ENCODE measurements at regions not wholly inside any gene's neighbourhood (a gene's known extent, or its start where the extent isn't known, plus 50 kb on each side); places are given as distances from the start of the nearest gene placed in this dataset.

DNA sequence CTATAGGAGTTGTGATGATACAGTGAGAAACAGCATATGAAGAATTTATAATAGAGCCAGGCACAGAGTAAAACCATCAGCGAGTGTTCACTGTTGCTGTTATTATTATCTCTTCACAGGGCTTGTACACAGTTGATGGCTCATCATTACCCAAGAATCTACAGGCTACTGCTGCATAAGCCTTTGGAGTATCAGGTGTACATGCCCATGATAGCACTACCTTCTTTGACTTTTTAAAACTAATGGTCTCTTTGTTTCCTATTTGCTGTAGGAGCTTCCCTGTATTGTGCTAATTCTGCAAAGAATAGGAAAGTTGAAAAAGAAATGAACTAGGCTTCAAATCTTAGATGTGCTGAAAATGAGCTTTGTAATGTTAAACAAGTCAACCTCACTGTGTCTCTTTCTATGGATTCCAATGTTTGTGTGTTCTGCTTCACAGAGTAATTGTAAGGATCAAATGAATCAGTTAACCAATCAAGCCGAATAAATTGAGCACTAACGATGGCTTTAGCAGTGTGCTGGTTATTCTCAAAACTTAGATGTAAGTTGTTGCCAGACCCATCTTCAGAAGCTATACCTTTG is 138.8 kb downstream of the TUSC7 start:
- DNase-seq, result no peak

DNA sequence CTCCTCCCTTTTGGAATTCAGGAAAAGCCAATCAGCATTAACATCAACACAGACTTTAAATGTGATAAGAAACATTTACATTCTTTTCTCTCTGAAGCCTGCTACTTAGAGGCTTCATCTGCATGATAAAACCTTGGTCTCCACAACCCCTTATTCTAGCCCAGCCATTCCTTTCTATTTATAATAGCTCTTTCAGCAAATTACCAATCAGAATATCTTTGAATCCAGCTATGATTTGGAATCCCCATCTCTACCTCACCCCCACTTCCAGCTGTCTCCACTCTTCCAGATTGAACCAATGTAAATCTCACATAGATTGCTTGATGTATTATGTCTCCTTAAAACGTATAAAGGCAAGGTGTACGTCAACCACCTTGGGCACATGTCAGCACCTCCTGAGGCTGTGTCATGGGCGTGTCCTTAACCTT is 139.7 kb downstream of the TUSC7 start:
- DNase-seq, result no peak

DNA sequence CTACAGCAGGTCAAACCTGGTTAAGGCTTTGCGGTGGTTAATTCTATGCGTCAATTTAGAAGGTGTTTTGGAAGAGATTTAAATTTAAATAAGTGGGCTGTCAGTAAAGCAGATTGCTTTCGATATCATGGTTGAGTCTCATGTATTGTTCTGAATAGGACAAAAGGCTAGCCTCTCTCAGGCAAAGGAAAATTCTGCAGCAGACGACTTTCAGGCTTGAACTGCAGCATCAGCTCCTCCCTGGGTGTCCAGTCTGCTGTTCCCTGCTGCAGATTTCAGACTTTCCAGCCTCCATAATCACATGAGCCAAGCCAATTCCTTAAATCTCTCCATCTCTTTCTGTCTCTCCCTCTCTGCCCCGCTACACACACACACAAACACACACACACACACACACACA is 143.2 kb downstream of the TUSC7 start:
- DNase-seq, result no peak

DNA sequence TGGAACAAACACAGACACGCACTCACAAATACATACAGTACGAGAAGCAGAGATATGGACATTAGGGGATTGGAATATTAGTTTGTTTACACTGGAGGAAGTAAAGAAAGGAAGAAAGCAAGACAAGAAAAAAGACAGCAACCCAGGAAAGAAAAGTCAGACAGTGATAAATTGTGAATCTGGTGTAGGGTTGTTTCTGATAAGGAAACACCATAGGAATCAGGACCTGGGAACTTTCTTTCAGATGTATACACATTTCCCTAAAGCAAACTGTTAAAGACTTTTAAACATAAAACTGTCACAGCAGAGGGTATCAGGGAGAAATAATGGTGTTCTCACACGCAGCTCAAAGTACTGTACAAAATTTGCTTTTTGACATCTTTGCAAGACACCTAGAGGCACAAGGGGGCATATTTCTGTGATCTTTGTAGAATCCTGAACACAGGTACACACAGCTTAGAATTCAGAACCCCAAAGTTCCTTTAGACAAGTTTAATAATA is 153.7 kb downstream of the TUSC7 start:
- no peak for DNase-seq

DNA sequence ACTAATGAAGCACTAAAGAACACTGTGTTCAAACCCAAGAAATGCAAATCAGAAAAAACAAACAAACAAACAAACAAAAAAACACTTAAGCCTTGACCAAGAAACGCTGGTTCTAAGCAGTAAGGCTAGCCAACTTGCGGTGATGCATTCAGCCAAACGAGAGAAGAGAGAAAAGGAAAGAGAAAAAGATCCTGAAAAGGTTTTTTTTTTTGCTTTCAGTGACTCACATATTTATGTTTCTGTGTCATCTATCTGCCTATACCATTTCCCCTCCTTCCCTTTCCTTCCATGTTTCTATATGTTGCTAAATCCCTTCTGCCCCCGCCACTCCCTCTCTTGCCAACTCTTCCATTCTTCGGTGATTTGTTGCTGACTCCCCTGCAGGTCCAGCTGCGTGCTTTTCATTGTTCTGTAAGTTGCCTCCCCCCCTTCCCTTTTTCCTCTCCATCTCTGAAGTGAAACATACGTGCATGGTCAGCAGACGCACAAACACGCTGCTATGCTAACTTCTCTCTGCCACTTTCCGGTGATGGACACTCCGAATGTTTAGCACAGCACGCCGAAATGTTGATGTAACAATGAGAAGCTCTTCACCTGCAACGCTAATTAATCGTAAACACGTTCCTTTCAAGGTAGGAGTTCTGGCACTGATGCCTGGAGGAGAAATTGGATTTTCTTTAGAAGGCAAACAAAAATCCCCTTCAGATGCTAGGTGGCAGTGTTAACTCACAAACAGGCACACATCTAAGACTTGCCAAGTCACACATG is 154.4 kb downstream of the TUSC7 start:
- peak; percentile 56 for DNase-seq

DNA sequence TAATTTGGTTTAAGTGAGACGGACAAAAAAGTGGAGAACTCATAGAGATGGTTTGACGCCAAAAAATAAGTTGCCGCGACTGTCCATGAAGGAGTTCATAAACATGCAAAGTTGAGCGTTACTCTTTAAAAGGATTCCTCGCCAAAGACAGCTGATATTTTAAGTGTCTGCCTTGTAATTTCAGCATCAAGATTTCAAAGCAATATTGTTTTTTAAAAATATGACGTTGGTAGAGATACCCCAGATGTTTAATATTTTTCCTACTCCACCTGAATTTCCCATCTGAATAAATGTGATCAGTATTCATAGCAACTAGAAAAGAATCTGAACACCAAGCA is 155.0 kb downstream of the TUSC7 start:
- no peak for DNase-seq

DNA sequence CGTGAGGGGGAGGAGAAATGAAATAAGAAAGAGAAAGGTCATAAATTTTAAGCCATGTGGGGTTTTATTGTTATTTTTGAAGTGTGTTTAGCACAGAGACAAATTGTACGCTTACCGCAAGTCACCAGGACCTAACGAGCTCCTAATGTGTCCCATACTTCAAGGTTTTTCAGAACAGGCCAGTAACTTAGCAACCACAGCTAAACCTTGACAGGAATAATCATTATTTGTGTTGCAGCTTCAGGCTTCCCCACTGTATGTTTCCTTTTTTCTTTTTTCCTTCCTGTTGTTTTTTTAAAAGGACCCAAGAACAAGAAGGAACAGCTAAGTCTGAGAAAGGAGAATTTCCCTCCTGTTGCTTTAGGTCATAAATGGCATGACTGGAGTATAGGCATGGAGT is 160.8 kb downstream of the TUSC7 start:
- no peak for DNase-seq

DNA sequence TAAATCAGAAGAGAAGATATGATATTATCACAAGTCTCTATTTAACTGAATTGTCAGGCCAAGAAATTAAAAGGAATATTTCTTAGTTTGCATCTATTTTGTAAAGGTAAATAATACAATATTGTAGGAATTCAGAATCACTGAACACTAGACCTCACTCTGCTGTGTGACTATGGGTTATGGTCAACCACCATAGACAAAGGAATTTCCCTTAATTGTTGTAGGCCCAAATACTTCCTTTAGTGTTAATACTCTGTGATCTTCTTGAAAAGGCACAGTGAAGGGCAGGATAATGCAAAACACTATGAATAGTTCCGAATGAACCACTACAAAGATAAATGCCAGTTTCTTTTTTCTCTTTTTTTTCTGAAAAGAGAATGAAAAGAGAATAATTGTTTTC is 162.3 kb downstream of the TUSC7 start:
- DNase-seq, result no peak

DNA sequence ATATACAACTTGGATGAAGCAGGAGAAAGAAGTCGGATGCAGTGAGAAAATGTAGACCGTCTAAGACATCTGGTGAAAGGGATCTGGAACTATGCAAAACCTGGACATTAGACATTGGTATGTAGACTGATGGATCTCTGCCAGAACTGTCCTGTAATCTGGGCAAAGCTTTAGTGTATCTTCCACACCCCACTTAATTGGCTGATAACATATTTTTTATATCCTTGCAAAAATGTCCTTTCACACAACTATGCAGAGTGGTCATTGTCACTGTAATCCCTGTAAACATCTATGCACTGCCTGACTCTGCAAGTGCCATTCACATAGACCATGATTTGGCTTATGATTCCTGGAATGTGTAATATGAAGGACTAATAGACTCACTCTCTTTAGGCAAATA is 163.1 kb downstream of the TUSC7 start:
- DNase-seq, result no peak

DNA sequence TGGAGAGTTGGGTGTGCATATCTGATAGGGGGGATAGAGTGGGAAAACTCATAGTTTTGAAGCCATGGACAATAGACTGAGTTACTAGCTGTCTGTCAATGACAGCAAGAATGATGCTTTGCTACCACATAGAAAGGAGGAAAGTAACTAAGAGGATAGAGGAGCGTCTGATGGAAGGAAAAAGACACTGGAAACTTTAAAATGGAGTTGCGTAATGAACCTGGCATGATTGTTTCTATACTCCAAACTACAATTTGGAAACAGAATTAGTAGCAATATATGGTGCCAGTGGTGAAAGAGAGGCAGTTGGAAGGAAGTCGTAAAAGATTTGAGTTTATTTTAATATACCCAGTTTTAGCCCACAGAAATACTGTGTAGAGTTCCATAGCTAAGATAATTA is 163.6 kb downstream of the TUSC7 start:
- DNase-seq, result no peak

DNA sequence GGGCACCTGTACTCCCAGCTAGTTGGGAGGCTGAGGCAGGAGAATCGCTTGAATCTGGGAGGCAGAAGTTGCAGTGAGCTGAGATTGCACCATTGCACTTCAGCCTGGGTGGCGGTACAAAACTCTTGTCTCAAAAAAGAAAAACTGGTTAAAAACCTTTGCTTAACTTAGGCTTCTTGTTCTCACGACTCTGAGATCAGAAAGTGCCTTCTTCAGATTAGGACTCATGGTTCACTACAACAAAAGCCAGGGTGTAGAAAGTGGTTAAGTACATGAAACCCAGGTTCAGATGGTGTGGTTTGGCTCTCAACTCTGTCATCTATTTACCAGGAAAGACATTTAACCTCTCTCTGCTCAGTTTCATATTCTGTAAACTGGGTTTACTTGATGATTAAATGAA is 168.4 kb downstream of the TUSC7 start:
- DNase-seq, result no peak

DNA sequence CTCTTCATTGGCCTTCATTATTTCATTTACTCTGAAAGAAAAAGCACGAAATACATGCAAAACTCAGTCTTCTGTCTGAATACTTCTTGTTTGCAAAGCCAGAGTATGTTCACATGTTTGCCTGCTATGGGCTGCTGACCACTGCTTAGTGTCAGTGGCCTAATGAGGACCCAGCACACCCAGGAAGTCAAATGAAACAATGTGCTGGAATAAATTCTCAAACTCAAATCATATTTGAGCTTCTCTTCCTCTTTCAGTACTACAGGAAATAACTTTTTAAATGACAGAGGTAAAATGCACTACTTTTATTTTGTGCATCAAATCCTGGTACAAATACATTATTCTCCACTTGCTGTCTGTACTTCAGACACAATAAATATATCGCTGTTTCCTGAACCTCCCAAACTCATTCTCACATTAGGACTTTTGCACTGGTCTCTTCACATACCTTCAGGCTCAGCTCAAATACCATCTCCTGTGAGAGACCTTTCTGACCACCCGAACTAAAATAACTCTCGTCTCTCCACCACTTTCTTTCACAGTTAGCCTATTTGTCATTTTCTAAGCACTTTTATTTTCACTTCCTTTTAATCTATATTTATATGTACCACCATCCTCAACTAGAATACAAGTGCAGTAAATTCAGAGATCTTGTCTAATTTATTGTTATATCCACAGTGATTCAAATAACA is 176.8 kb downstream of the TUSC7 start:
- no peak for DNase-seq

DNA sequence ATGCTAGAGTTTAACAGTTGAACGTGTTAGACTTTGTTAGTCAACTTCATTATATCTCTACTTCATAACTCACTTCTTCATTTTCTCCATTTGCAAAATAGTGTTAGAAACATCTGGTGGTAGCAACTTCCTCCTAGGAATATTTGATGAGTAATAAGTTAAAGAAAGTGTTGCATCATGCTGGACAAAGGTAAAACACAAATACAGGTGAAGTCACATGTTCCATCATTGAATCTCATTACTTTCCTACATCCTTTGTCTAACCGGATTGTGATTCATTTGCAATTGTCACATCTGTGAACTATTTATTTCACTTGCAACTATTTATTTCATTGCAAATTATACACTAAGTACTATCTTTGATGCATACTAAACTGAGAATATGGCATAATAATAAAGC is 186.5 kb downstream of the TUSC7 start:
- no peak for DNase-seq

DNA sequence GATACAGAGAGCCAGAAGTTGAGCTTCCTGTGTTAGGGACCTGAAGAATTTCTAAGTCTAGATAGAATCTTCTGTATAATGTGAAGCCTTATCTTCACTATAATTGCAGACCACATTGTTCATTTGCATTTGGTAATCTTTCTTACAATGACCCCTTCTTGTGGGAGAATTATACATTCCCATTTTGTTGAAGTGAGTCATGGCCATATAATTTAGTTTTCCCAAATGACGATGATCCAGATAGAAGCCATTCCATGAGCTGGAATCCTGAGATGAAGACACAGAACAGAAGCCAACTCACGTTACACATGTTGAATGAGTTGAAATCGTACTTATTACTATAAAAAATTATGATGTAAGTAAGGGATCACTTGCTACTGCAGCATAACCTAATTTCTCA is 187.8 kb downstream of the TUSC7 start:
- no peak for DNase-seq

DNA sequence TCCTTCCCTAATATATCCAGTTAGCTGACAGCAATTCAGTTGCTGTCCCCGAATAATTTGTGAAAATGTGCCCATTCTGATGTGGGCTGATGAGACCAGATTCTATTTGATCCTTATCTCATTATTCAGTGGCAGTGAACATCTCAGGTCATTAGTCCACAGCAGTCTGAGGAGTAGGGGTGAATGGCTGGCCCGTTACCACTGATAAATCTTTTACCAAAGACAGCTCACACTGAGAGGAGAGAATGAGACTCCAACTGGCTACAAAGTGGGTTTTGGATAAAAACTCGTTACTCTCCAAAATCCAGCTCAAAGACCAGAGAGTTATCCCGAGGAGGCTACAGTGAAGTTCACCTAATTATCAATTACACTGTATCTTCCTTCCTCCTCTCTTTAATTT is 189.7 kb downstream of the TUSC7 start:
- no peak for DNase-seq

DNA sequence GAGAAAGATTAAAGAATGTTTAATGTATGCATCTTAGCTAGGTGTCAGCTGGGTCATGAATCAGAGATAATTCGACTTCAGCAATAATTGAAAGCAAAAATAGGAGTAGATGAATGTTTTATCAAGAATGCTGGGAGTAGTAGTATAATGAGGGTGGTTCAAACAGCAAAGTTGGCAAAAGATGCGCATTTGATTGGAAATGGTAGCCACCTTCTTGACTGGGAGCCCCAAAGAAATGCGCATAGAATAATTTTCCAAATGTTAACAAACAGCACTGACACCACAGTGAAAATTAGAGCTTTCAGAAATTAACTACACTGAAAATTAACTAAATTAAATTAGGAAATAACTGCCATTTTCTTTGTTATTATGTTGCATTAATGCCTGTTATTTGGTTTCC is 195.8 kb downstream of the TUSC7 start:
- DNase-seq, result no peak

DNA sequence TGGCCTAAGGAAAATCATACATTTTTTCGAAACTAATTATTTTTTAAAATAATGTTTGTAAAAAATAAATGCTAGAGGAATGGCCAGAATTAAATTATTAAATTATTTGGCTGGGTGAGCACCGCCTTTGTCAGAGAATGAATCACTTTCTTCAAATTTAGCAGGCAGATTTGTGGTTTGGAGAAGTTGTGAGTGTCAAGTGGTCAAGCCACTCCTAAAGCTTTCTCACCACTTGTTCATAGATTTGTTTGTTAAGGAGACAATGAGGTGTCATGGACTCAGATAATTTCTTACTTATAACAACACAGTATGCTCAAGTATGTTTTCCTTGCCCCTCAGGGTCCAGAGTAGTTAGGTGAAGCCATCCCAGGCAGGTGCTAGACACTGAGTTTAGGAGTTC is 196.2 kb downstream of the TUSC7 start:
- no peak for DNase-seq

DNA sequence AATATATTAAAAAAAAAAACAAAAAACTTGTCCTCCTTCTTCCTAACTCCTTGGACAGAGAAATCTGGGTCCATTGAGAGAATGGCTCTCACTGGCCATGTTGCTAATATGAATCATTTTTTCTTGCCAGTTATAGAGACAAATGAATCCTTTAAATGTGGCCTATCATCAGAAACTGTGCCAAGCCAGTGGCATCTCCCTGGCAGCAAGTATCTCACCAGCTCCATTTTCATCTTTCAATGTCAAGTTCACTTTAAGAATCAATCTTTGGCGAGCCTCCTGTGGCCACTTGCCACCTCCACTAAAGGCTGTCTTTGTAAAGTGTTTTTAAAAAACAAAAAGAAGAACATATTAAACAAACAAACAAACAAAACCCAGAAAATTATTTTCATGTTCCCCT is 202.5 kb downstream of the TUSC7 start:
- no peak for DNase-seq

DNA sequence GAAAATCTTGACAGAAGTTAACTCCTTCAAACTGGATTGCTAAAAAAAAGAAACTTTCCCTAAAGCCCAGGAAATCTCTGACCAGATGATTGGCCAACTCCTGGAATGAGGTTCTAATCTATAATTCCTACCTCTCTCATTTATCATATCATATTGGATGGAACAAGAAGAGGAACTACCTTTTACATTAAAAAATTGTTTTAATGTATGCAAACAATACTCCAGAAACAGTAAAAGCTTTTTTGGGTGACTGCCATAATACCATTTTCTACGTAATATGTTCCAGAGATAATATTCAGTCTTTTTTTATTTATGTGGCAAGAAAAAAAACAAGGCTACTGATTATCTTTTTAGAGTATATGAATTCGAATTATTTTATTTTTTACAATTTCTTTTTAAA is 204.4 kb downstream of the TUSC7 start:
- DNase-seq, result no peak

DNA sequence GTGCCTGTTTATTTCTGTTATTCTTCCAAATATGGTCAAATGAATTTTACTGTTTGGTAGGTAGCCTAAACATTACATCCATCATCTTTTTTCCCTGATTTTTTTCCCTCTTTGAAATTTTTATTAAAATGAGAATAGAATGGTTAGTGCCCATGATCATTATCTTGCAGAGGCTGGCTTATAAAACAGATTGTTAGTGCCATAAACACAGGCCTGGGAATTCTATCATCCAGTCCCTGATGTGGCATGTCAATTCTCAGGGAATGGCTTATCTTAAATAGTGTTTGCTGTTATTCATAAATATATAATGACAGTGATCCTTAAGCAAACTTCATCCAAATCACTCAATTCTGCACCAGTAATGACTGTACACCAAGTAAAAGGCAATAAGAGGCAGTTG is 207.3 kb downstream of the TUSC7 start:
- DNase-seq, result no peak

DNA sequence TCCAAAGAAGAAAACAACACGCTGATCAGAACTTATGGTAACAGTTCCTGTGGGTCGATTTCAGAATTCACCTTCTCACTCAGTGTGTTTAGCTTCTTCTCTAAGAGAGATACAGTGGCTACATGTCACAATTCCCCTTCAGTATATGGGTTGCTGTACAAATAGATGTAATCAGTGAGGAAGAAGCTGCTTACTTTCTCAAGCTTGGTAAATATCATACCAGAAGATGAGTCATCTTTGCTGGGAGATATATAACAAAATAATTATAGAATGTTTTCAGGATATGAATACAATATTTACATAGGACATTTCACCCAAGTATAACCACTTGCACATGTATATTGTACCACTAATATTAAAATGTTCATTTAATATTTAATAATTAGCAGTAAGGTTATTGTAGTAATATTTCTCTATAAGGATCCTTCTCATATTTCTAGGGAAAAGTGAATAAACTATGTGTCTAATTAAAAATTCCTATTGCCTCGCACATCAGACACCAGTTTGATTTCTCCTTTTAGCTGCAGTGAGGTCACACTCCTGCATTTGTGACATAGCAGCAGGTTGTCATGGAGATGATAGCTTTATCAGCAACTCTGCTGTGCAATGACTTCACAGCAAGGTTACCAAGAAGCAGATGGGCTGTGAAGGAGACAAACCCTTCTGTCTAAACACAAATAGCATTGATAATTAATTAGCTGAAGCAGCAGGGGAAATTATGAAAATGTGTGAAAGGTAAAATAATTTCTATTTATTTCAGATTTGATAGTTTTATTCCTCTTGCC is 211.4 kb downstream of the TUSC7 start:
- no peak for DNase-seq

DNA sequence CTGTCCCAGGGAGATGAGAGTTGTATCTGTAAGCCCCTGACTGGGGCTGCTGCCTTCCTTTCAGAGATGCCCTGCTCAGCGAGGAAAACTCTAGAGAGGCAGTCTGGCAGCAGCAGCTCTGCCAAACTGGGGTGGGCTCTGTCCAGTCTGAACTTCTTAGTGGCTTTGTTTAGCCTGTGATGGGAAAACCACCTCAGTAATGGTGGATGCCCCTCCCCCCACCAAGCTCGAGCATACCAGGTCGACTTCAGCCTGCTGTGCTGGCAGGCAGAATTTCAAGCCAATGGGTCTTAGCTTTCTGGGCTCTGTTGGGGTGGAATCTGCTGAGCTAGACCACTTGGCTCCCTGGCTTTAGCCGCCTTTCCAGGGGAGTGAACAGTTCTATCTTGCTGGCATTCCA is 218.3 kb downstream of the TUSC7 start:
- DNase-seq, result no peak
